ENCODE measurements at regions not wholly inside any gene's neighbourhood (a gene's known extent, or its start where the extent isn't known, plus 50 kb on each side); places are given as distances from the start of the nearest gene placed in this dataset.

DNA sequence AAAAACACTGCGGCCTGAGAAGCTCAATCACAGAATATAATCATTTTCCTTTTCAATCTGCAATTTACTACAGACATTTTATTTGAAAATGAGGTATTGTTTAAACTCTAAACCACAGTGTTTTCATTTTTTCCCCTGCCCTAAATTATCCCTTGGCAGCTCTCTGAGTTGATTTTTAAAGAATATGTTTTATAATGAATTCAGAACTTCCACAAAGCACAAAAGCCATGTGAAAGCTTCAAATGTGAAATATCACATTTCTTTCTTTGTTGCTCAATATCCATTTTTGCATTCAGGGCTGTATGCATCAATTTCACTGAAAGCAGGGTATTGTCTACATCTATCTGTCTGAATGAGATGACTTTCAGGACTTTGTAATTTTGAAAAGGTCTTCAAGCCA is 813.6 kb upstream of the ALCAM start:
- DNase-seq (ENCODE audit: low read depth), result no peak

DNA sequence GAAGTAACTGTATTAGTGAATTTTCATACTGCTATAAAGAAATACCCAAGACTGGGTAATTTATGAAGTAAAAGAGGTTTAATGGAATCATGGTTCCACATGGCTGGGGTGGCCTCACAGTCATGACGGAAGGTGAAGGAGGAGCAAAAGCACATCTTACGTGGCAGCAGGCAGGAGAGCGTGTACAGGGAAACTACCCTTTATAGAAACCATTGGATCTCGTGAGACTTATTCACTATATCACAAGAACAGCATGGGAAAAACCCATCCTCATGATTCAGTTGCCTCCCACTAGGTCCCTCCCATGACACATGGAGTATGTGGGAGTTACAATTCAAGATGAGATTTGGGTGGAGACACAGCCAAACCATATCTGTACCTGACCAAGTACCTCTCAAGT is 812.3 kb upstream of the ALCAM start:
- DNase-seq (ENCODE audit: low read depth), result no peak

GRCh38 chr3:104555728-104556127 is 811.0 kb upstream of the ALCAM start:
- DNase-seq (ENCODE audit: low read depth), result no peak

- no peak for DNase-seq (ENCODE audit: low read depth)
These were observed 810.2 kb upstream of the ALCAM start for GRCh38 chr3:104556372-104557078.

DNA sequence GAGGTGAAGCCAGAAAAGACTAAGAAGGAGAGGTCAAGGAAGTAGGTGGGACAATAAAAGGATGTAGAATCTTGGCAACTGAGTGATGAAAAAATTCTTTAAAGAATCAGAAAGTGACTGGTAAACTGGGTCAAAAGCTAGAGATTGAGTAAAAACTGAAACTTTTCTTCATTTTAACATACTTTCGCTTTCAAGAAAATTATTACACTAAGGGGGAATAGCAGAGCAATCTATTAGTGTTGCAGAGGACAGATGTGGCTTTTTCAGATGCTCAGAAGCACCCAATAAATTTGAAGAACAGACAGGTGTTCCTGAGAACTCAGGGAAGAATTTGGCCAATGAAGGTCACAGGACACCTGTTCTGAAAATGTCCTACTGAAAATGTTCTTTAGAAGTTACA is 805.4 kb upstream of the ALCAM start:
- no peak for DNase-seq (ENCODE audit: low read depth)

DNA sequence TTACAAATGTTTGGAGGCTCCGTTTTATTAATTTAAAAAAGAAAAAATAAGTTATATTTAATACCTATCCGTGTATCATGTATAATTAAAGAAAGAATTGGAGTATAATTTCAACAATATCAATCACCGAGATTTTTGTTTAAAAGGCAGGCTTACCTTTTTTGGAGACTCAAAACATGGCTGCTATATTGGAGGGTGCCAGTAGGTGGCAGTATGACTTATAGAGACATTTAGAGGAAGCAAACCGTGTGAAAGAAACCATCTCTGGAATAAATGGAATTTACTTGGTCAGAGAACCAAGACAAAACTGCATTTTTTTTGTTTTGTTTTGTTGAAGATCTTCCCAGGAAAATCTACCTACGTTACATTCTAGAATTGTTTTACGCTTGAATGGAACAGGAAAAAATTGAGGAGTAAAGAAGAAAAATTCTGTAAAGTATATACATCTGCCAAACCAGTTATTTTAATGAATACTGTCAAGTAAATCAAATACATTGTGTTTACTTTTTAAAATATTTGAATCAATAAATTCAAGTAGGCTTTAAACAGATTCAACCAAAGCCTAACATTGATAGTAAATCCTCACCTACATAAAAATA is 802.6 kb upstream of the ALCAM start:
- DNase-seq (ENCODE audit: low read depth), result peak; percentile 37

DNA sequence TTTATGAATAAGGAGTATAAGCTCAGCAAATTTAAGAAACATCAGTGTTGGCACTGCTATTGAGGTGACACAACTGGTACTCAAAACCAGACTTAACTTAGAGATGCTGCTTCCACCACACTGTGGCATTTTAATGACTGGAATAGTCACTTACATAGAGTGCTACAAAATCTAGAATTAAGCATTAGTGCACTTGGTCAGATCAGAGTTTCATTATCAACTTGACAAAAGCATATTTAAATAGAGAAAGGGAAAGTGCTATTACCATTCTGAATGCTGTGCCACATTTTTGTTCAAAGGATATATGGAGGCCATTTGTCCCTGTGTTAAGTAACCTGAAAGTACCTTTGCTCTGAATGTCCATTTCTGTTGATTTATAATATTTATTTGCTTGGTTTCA is 800.7 kb upstream of the ALCAM start:
- no peak for DNase-seq (ENCODE audit: low read depth)

GRCh38 chr3:104575634-104576033 is 791.1 kb upstream of the ALCAM start:
- DNase-seq (ENCODE audit: low read depth), result no peak

- no peak for DNase-seq (ENCODE audit: low read depth)
These were observed 788.2 kb upstream of the ALCAM start for GRCh38 chr3:104578558-104578957.

DNA sequence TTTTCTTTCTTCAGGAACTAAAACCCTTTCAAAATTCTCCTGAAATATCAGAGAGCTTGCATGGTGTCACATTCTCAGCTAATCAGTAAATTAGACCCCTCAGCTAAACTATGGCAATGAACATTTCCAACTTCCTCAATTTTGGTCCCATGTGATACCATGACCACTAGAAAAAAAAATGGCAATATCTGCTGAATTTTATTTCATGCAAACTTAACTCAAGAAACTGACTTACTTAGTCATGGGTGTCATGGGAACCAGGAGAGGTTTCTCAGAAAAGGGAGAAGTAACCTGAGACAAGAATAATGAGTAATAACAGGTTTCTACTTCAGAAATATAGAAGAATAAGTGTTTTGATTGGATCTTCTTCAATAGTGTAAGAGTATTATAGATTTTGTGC is 784.6 kb upstream of the ALCAM start:
- no peak for DNase-seq (ENCODE audit: low read depth)

GRCh38 chr3:104584682-104585081 is 782.0 kb upstream of the ALCAM start:
- no peak for DNase-seq (ENCODE audit: low read depth)

DNA sequence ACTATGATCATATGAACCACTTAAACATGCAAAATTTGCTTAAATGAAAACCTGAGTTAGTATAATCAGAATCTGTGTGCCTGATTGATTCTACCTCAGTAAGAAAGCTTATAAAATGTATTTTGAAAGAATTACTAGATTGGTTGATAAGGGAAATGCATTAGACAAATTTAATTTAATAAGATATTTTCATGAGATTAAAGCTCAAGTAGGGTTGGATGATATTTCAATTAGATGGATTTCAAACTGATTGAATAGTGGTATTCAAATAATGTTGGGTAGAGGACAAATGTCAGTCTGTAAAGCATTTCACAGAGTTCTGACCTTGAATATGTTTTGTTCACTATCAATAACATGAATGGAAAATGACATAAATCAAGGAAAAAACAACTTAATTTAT is 780.4 kb upstream of the ALCAM start:
- DNase-seq (ENCODE audit: low read depth), result no peak

DNA sequence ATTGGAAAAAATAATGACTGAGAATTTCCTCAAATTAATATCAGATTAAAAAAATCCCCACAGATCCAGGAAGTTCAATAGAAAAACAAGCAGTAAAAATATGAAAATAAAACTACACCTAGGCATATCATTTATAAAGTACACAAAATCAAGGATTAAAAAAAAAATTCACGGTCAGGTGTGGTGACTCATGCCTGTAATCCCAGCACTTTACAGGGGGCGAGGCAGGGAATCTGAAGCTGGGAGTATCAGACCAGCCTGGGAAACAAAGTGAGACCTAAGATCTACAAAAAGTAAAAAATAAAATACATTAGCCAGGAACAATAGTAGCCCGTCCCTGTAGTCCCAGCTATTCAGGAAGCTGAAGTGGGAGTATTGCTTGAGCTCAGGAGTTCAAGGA is 778.3 kb upstream of the ALCAM start:
- no peak for DNase-seq (ENCODE audit: low read depth)

GRCh38 chr3:104591776-104592175 is 774.9 kb upstream of the ALCAM start:
- DNase-seq (ENCODE audit: low read depth), result no peak

GRCh38 chr3:104594491-104594890 is 772.2 kb upstream of the ALCAM start:
- DNase-seq (ENCODE audit: low read depth), result no peak

GRCh38 chr3:104596054-104596453 is 770.7 kb upstream of the ALCAM start:
- peak; percentile 2 for DNase-seq (ENCODE audit: low read depth)

- DNase-seq (ENCODE audit: low read depth), result peak; percentile 74
These were observed 770.2 kb upstream of the ALCAM start for GRCh38 chr3:104596551-104596950.

DNA sequence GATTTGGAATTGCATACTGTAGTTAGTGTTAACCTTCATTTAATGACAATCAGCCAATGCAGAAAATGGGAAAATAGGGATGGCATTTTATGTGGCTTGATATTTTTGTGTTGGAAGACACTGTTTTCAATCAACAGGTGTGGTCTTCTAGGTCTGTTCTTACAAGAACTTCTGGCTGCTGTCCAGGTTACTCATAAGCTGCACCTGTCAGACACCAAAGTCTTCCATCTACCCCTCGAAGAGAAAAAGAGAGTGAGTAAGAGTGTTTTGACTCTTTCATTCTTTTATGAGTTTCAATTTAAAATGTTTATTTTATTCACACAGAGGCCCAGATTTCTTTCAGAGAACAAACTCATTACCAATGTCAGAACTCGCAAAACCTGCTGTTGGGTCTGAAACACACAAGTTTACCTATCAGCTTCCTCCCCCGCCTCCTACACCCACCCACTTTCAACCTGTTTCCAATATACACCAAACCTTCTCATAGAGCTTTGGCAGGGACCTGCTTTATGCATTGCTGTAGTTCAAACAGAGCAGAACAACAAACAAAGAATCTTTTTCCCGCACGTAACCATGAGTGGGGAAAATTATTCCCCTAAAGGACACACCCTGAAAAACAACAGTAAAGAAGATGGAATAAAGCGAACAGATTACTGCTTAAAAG is 767.7 kb upstream of the ALCAM start:
- DNase-seq (ENCODE audit: low read depth), result peak; percentile 4

DNA sequence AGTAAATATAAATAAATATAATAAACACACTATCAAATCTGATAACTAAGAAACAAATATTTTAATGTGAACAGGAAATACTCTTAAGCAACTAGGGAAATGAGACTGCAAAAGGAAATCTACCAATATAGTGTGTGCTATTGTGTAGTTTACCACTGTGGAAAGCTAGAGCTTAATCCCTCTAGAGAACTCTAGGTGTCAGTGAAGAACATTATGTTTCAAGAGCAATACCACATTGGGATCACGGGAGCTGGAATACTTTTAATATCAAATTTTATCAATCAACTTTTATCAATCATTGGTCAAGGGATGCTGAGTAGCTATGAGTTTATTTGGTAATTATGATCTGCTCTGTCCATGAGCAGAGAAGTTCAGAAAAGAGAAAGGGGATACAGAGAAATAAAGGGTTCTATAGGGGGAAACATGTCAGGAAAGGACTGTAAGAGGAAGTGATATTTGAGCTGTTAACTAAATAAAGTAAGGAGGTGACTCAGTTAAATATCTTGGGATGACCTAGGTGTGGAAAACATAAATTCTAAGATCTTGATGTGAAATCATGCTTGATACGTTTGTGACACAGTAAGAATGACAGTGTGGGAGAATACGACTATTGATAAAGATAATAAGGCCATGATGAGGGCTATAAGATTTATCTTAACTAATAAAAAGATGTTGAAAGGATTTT is 762.2 kb upstream of the ALCAM start:
- peak; percentile 54 for DNase-seq (ENCODE audit: low read depth)

DNA sequence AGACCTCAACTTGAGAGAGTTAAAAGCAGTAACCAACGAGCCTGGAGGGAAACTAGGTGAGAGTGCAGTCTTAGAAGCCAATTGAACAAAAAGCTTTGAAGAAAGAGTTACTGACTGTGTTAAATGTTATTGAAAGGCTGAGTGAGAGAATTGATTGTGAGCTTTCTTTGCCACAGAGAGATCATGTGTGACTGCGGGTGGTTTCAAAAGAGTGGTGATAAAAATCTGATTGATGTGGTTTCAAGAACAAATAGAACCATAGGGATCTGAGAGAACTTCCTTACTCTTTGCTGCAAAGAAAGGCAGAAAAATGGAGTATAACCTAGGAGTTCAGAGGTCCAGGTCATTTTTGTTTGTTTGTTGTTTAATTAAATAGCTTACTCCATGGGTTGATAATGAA is 759.9 kb upstream of the ALCAM start:
- peak; percentile 50 for DNase-seq (ENCODE audit: low read depth)

GRCh38 chr3:104610730-104611652 is 755.7 kb upstream of the ALCAM start:
- no peak for DNase-seq (ENCODE audit: low read depth)

DNA sequence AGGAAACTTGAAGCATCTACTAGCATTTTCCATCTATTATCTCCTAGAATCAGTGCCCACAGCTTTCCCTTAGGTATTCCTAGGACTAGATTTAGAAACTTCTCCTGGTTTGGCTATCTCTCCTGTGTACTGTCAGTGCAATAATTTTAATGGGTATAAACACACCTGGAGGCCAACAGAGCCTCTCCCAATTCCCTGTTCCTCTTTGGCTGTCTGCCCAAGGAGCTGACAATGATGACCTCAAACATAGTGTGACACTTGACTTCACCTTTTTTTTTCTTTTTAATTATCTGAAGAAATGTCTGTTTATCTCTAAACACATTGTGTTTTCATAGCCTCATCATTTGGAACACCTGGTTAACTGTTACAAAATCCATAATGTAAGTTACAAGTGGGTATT is 754.5 kb upstream of the ALCAM start:
- no peak for DNase-seq (ENCODE audit: low read depth)
